PC-3 (cell line): ENCODE measurements at regions not wholly inside any gene's neighbourhood (a gene's known extent, or its start where the extent isn't known, plus 50 kb on each side); places are given as distances from the start of the nearest gene placed in this dataset.

ENCODE experiments used
- ATAC-seq: fragments of 200-7000 bp; cut with Tn5 transposase; 2 replicates; pipeline ENCODE4 v1.9.1; 2020; ENCODE audit warnings: mild to moderate bottlenecking, moderate library complexity
- BruUV-seq: library from RNA; stranded (reverse); fragments of 400-500 nt; replicated peaks from 2 replicates; lab custom pipeline; 2021; lab: Mats Ljungman, UMichigan
- CTCF ChIA-PET: fragments of 300-600 bp; sonication (Branson Sonifier 250); formaldehyde crosslinking; loops from one replicate; lab custom pipeline; 2022; ENCODE audit warnings: antibody characterized with exemption; lab: Charles Lee
- POLR2A ChIA-PET: fragments of 300-600 bp; sonication (Branson Sonifier 250); formaldehyde crosslinking; loops from one replicate; lab custom pipeline; 2022; ENCODE audit warnings: antibody characterized with exemption; ENCODE audit not compliant: unreplicated experiment; lab: Charles Lee
- DNase-seq: peaks from one replicate; pipeline ENCODE4 v3.0.0-alpha.2; 2015
- H2AFZ ChIP-seq: fragments of 300-600 bp; sonication (generic); 2 replicates; pipeline ENCODE4 v1.6.0; 2016; ENCODE audit warnings: antibody characterized with exemption, low read length
- H3F3A ChIP-seq: fragments of 300-600 bp; sonication (generic); one replicate; pipeline ENCODE4 v1.6.0; 2017; ENCODE audit warnings: antibody characterized with exemption, low read length, control low read depth, mild to moderate bottlenecking; ENCODE audit not compliant: unreplicated experiment
- H3K27ac ChIP-seq: fragments of 300-600 bp; sonication (generic); 2 replicates; pipeline ENCODE4 v1.5.1; 2016; ENCODE audit warnings: mild to moderate bottlenecking, low read length
- H3K27me3 ChIP-seq: fragments of 300-600 bp; sonication (generic); 2 replicates; pipeline ENCODE4 v1.6.1; 2016; ENCODE audit warnings: low read length, mixed read lengths
- H3K36me3 ChIP-seq: fragments of 300-600 bp; sonication (generic); 2 replicates; pipeline ENCODE4 v1.6.1; 2016; ENCODE audit warnings: low read depth, mixed run types, low read length, mixed read lengths
- H3K4me1 ChIP-seq: fragments of 300-600 bp; sonication (generic); 2 replicates; pipeline ENCODE4 v1.5.1; 2016; ENCODE audit warnings: low read length; ENCODE audit not compliant: insufficient read depth
- H3K4me2 ChIP-seq: fragments of 300-600 bp; sonication (generic); 2 replicates; pipeline ENCODE4 v1.6.0; 2016; ENCODE audit warnings: low read length
- H3K4me3 ChIP-seq: fragments of 300-600 bp; sonication (generic); 2 replicates; pipeline ENCODE4 v1.5.1; 2016; ENCODE audit warnings: mild to moderate bottlenecking, low read length, mixed read lengths
- H3K79me2 ChIP-seq: fragments of 300-600 bp; sonication (generic); 2 replicates; pipeline ENCODE4 v1.6.1; 2017; ENCODE audit warnings: low read length, mixed read lengths
- H3K9ac ChIP-seq: fragments of 300-600 bp; sonication (generic); 2 replicates; pipeline ENCODE4 v1.6.0; 2016; ENCODE audit warnings: mild to moderate bottlenecking, low read length
- H3K9me2 ChIP-seq: fragments of 300-600 bp; sonication (generic); replicated peaks from 2 replicates; pipeline ENCODE4 v1.6.1; 2016; ENCODE audit warnings: mixed run types, low read length, mixed read lengths
- H3K9me3 ChIP-seq: fragments of 300-600 bp; sonication (generic); 2 replicates; pipeline ENCODE4 v1.6.1; 2016; ENCODE audit warnings: low read length, mixed read lengths
- H4K20me1 ChIP-seq: fragments of 300-600 bp; sonication (generic); 2 replicates; pipeline ENCODE4 v1.6.1; 2016; ENCODE audit warnings: low read length, mixed read lengths
- CTCF ChIP-seq: fragments of 300-600 bp; sonication (generic); conservative IDR thresholded peaks from 2 replicates; pipeline ENCODE4 v1.5.1; 2017; ENCODE audit warnings: antibody characterized with exemption, low read depth, mild to moderate bottlenecking, low read length
- EZH2 ChIP-seq: fragments of 300-600 bp; sonication (generic); IDR thresholded peaks from one replicate; pipeline ENCODE4 v1.6.1; 2017; ENCODE audit warnings: antibody characterized with exemption, mild to moderate bottlenecking, low read length; ENCODE audit not compliant: unreplicated experiment
- EZH2phosphoT487 ChIP-seq: fragments of 300-600 bp; sonication (generic); IDR thresholded peaks from 2 replicates; pipeline ENCODE4 v1.6.1; 2018; ENCODE audit warnings: mild to moderate bottlenecking, antibody characterized with exemption, low read length, borderline replicate concordance
- intact Hi-C: fragments of 100-400 bp; cut with micrococcal nuclease; formaldehyde crosslinking; loops from 2 replicates; pipeline ENCODE4 v1.9.0; 2023

- POLR2A ChIA-PET = no interaction called here
- H3K4me2 ChIP-seq = no peak overlapping the region
- DNase-seq = no peak
- no peak for ATAC-seq
- H3K79me2 ChIP-seq = no peaks in the 10 kb centered on the region
- H2AFZ ChIP-seq = 0 out of 2 replicates have a peak overlapping the region, but pooled peaks have one; percentile 10
- BruUV-seq = no TSS peak
- H3K9ac ChIP-seq = no peak overlapping the region
- intact Hi-C loops = no loop called here
- H3K36me3 ChIP-seq = no peaks in the 10 kb centered on the region
- TF ChIP-seq CTCF (no peak), EZH2phosphoT487 (no peak), EZH2 (no peak)
- H3K4me1 ChIP-seq = no peaks in the 10 kb centered on the region
- no peaks in the 10 kb centered on the region for H3K9me2 ChIP-seq
- H3K27ac ChIP-seq = no peak overlapping the region
- H4K20me1 ChIP-seq = no peaks in the 10 kb centered on the region
- no peaks in the 10 kb centered on the region for H3K9me3 ChIP-seq
- no peaks in the 10 kb centered on the region for H3F3A ChIP-seq
- H3K4me3 ChIP-seq = no peak overlapping the region
- H3K27me3 ChIP-seq = no peaks in the 10 kb centered on the region
- CTCF ChIA-PET = no interaction called here
These were observed 385.0 kb upstream of the SMIM31 start for GRCh38 chr4:164368894-164369293.

DNA sequence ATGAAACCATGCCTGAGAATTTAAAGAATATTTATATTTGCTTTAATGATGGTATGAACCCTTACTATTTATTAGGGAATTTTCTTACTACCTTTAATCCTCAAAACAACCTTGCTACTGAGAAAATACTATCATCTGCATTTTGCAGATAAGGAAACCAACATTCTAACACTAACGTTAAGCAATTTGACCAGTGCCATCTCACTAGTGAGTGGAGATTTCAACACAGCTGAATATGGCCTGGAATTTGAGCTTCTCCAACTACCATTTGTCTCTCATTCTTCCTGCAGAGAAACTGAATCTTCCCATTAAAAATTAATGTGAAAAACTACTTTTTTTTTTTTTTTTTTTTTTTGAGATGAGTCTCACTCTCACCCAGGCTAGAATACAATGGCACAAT, 380.9 kb upstream of the SMIM31 start:
- Histone ChIP-seq H3K4me1 (no peaks in the 10 kb centered on the region), H3K9ac (no peak overlapping the region), H3K4me2 (no peak overlapping the region), H4K20me1 (no peaks in the 10 kb centered on the region), H3K27me3 (no peaks in the 10 kb centered on the region), H3F3A (no peaks in the 10 kb centered on the region), H2AFZ (no peak overlapping the region), H3K4me3 (no peak overlapping the region), H3K36me3 (no peaks in the 10 kb centered on the region), H3K9me3 (no peaks in the 10 kb centered on the region), H3K27ac (no peak overlapping the region), H3K9me2 (no peaks in the 10 kb centered on the region), H3K79me2 (no peaks in the 10 kb centered on the region)
- no TSS peak for BruUV-seq
- ChIA-PET POLR2A (no interaction called here), CTCF (no interaction called here)
- intact Hi-C loops = no loop called here
- TF ChIP-seq EZH2 = no peak
- TF ChIP-seq EZH2phosphoT487 = no peak
- TF ChIP-seq CTCF = no peak
- ATAC-seq (no peak), DNase-seq (no peak)

- ChIA-PET POLR2A (no interaction called here), CTCF (no interaction called here)
- no peaks in the 10 kb centered on the region for H3K4me1 ChIP-seq
- H3K27me3 ChIP-seq = no peaks in the 10 kb centered on the region
- H3K79me2 ChIP-seq = no peaks in the 10 kb centered on the region
- H3K9me2 ChIP-seq = no peaks in the 10 kb centered on the region
- TF ChIP-seq EZH2phosphoT487 = no peak
- TF ChIP-seq CTCF = no peak
- no peak for DNase-seq
- H3K27ac ChIP-seq = no peak overlapping the region
- H4K20me1 ChIP-seq = no peaks in the 10 kb centered on the region
- no peak overlapping the region for H3K4me2 ChIP-seq
- no peak overlapping the region for H2AFZ ChIP-seq
- H3K9ac ChIP-seq = no peak overlapping the region
- H3F3A ChIP-seq = no peaks in the 10 kb centered on the region
- intact Hi-C loops = no loop called here
- ATAC-seq = no peak
- H3K9me3 ChIP-seq = no peaks in the 10 kb centered on the region
- H3K4me3 ChIP-seq = no peak overlapping the region
- no TSS peak for BruUV-seq
- no peaks in the 10 kb centered on the region for H3K36me3 ChIP-seq
These were observed 376.7 kb upstream of the SMIM31 start for GRCh38 chr4:164377277-164377676.
